Stimulated activated naive B cell treated with anti-CD40 and anti-IgM and Interleukin-4, amounts not matched to agents 10 μg/mL and 1 μg/mL and 100 μg/mL, for 72 hours (primary cell): ENCODE measurements at regions not wholly inside any gene's neighbourhood (a gene's known extent, or its start where the extent isn't known, plus 50 kb on each side); places are given as distances from the start of the nearest gene placed in this dataset.
"Not testable (repeated sequence)": the region's sequence is repeated elsewhere in the genome, so short reads cannot be mapped to it uniquely, and the experiment has no call there.

Experiments used
- ATAC-seq, 2 donors: fragments of 150-1000 bp; cut with Tn5 transposase; replicated peaks; 2 replicates each; pipeline ENCODE4 v1.10.0; 2021; ENCODE audit warnings: moderate library complexity in 1 of 2
- DNase-seq: peaks from one replicate; pipeline ENCODE4 v3.0.0; 2021
- H3K27ac Mint-ChIP-seq: one replicate; pipeline ENCODE4 v1.8.0; 2022; ENCODE audit warnings: mild to moderate bottlenecking, mixed read lengths
- H3K27me3 Mint-ChIP-seq, 2 donors: one replicate each; pipeline ENCODE4 v1.8.0; 2022; ENCODE audit warnings: mixed read lengths in 2 of 2
- H3K36me3 Mint-ChIP-seq, 2 donors: one replicate each; pipeline ENCODE4 v1.8.0; 2022; ENCODE audit warnings: mixed read lengths in 2 of 2, mild to moderate bottlenecking in 1 of 2
- H3K4me1 Mint-ChIP-seq, 2 donors: one replicate each; pipeline ENCODE4 v1.8.0; 2022; ENCODE audit warnings: mixed read lengths in 2 of 2, mild to moderate bottlenecking in 1 of 2
- H3K4me3 Mint-ChIP-seq, 2 donors: one replicate each; pipeline ENCODE4 v1.8.0; 2022; ENCODE audit warnings: mild to moderate bottlenecking in 2 of 2, mixed read lengths in 2 of 2, moderate library complexity in 1 of 2
- H3K9me3 Mint-ChIP-seq, 2 donors: one replicate each; pipeline ENCODE4 v1.8.0; 2022; ENCODE audit warnings: mixed read lengths in 2 of 2, mild to moderate bottlenecking in 1 of 2

DNA sequence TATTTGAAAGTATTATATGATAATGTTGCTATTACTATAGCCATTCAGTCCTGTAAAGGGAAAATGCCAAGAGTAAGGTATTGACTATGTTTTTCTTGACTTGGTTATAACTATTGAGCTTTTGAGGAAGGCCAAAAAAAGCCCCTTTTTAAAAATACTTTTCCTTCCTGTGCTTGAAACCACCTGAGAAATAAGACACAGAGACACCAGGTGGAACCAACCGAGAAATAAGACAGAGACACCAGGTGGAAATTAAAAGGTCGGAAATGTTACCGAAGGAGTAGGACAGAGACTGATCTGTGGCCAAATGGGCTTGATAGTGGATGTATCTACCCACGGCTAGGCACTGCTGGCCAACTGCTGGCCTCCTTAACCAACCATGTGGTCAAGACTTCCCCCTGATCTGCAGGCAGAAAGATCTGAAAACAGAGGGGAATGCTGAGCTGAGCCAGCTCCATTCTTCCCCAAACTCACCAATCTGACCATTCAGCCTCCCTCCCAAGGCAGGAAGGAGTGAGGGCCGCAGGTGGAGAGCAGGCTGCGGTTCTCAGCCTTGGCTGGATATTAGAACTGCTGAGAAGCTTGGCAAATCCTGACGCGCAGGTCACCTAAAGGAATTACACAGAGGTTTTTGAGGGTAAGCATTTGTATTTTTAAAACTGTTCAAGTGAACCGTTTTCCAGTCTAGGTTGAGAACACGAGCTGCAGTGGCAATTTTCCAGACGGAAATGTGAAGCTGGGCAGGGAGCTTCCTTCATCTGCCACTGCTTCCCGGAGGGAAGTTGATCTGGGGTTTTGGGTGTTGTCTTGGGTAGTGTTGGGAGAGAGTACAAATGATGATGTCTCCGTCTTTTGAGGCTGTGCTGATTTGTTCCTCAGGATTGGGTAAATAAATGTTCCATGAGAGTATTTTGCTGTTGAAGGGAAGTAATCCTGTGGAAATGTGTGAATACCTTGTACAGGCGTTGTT lies 121.7 kb upstream of the EXOC2 start:
- H3K36me3 Mint-ChIP-seq = peaks cover 0 to 2% of the 10 kb centered on the region in 2 donors
- DNase-seq (no peak), ATAC-seq (peak; percentile 38 to 41)
- H3K27me3 Mint-ChIP-seq = peaks cover 0 to 8% of the 10 kb centered on the region in 2 donors
- H3K4me3 Mint-ChIP-seq = peak overlapping the region; percentile 76 to 78
- H3K4me1 Mint-ChIP-seq = peaks cover 27 to 62% of the 10 kb centered on the region in 2 donors
- peak overlapping the region; percentile 72 for H3K27ac Mint-ChIP-seq
- peaks cover 0 to 3% of the 10 kb centered on the region in 2 donors for H3K9me3 Mint-ChIP-seq

- H3K4me3 Mint-ChIP-seq = no peak overlapping the region
- H3K4me1 Mint-ChIP-seq = peaks cover 22 to 44% of the 10 kb centered on the region in 2 donors
- no peaks in the 10 kb centered on the region for H3K27me3 Mint-ChIP-seq
- DNase-seq = no peak
- H3K36me3 Mint-ChIP-seq = no peaks in the 10 kb centered on the region
- ATAC-seq = no peak
- H3K9me3 Mint-ChIP-seq = no peaks in the 10 kb centered on the region
- no peak overlapping the region for H3K27ac Mint-ChIP-seq
Measured at GRCh38 chr6:811831-812230, 118.9 kb upstream of the EXOC2 start.

GRCh38 chr6:811191-811590 lies 118.3 kb upstream of the EXOC2 start:
- Mint-ChIP-seq H3K36me3 (no peaks in the 10 kb centered on the region), H3K27ac (no peak overlapping the region), H3K9me3 (no peaks in the 10 kb centered on the region), H3K27me3 (no peaks in the 10 kb centered on the region), H3K4me3 (no peak overlapping the region), H3K4me1 (peaks cover 21 to 44% of the 10 kb centered on the region in 2 donors)
- ATAC-seq (no peak), DNase-seq (no peak)

- peaks cover 5 to 13% of the 10 kb centered on the region in 2 donors for H3K27me3 Mint-ChIP-seq
- peaks cover 0 to 3% of the 10 kb centered on the region in 2 donors for H3K9me3 Mint-ChIP-seq
- peaks cover 11 to 53% of the 10 kb centered on the region in 2 donors for H3K4me1 Mint-ChIP-seq
- ATAC-seq (no peak), DNase-seq (no peak)
- no peak overlapping the region for H3K27ac Mint-ChIP-seq
- H3K4me3 Mint-ChIP-seq = no peak overlapping the region
- H3K36me3 Mint-ChIP-seq = peaks cover 0 to 1% of the 10 kb centered on the region in 2 donors
Measured at GRCh38 chr6:804771-805170, 111.8 kb upstream of the EXOC2 start.

DNA sequence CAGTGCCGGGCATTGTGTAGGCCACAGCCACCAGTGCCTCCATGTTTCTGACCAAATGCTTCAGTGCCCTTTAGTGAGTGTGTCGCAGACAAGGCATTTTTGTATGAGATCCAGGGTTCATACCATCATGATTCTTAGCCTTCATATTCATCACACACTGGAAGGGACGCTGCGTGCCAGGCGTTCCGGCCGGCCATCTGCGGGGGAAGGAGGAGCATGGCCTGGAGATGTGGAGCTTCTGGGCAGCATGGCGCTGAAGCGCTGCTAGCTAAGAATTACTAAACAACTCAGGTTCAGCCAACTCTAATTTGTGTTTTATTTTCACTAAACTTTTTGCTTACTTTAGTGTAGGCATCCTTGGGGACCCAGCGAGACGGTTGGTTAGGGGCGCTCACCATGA lies 111.4 kb upstream of the EXOC2 start:
- no peak overlapping the region for H3K4me3 Mint-ChIP-seq
- peaks cover 0 to 1% of the 10 kb centered on the region in 2 donors for H3K36me3 Mint-ChIP-seq
- H3K27me3 Mint-ChIP-seq = peaks cover 5 to 13% of the 10 kb centered on the region in 2 donors
- no peak overlapping the region for H3K27ac Mint-ChIP-seq
- H3K9me3 Mint-ChIP-seq = peaks cover 0 to 3% of the 10 kb centered on the region in 2 donors
- DNase-seq = no peak
- H3K4me1 Mint-ChIP-seq = peaks cover 11 to 53% of the 10 kb centered on the region in 2 donors
- no peak for ATAC-seq

DNA sequence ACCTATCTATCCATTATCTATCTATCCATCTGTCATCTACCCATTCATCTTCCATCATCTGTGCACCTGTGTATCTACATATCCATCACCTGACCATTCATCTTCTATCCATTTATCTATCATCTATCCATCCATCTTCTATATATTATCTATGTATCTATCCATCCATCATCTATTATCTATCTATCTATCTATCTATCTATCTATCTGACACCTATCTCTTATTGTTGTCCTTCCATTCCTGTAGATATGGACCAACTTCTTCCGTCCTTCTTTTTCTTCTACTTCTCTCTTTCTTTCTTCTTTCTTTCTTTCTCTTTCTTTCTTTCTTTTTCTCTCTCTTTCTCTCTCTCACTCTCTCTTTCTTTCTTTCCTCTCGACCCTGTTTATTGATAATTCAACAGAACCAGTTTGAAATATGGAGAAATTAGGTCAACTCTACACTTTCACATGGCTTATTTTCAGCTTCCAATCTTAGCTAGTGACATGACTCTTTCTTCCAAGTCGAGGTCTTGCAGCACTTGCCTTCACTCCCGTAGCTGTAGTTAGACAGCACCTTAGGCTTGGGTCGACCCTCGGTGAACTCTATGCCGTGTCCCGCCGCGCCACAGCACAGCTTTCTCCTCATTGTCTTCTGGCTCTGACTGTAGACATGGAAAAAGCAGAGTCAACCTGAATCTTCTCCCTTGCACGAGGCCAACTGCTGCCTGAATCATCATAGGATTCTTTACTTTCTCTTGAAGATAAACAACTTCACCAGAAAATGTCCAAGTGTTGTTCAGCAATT lies 110.4 kb upstream of the EXOC2 start:
- Mint-ChIP-seq H3K4me3 (no peak overlapping the region), H3K4me1 (peaks cover 11 to 53% of the 10 kb centered on the region in 2 donors), H3K27me3 (peaks cover 5 to 13% of the 10 kb centered on the region in 2 donors), H3K36me3 (peaks cover 0 to 1% of the 10 kb centered on the region in 2 donors), H3K27ac (no peak overlapping the region), H3K9me3 (peaks cover 0 to 3% of the 10 kb centered on the region in 2 donors)
- DNase-seq (no peak), ATAC-seq (no peak)

- Mint-ChIP-seq H3K9me3 (peaks cover 0 to 3% of the 10 kb centered on the region in 2 donors), H3K4me3 (no peak overlapping the region), H3K36me3 (peaks cover 0 to 1% of the 10 kb centered on the region in 2 donors), H3K27me3 (peaks cover 5 to 20% of the 10 kb centered on the region in 2 donors), H3K27ac (no peak overlapping the region), H3K4me1 (peaks cover 13 to 59% of the 10 kb centered on the region in 2 donors)
- ATAC-seq (no peak), DNase-seq (no peak)
Measured at GRCh38 chr6:802701-803100, 109.8 kb upstream of the EXOC2 start.

GRCh38 chr6:802223-802622 lies 109.3 kb upstream of the EXOC2 start:
- H3K9me3 Mint-ChIP-seq, H3K4me3 Mint-ChIP-seq, ATAC-seq, DNase-seq, H3K36me3 Mint-ChIP-seq, H3K27ac Mint-ChIP-seq: not testable (repeated sequence)
- H3K27me3 Mint-ChIP-seq = peaks cover 5 to 21% of the 10 kb centered on the region in 2 donors
- H3K4me1 Mint-ChIP-seq = peaks cover 13 to 58% of the 10 kb centered on the region in 2 donors

DNA sequence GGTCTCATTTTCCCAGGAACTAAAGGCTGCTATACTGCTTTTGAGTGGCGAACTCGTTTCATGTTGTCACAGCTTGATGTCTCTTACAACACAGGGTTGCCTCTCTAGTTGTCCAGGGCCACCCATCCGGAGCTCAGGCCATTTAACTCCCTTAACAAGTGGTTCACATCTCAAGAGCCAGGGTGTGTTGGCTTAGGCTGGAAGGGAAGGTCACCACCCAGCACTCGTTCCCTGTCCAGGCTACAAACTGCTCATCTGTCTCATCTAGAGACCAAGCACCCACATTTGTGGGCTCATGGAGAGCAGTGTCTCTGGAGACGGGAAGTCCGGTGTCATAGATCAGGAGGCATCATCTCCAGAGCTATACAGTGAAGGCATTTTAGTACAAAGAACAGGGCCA lies 106.8 kb upstream of the EXOC2 start:
- H3K9me3 Mint-ChIP-seq = peaks cover 0 to 3% of the 10 kb centered on the region in 2 donors
- no peak for ATAC-seq
- DNase-seq = no peak
- no peak overlapping the region for H3K27ac Mint-ChIP-seq
- no peak overlapping the region for H3K4me3 Mint-ChIP-seq
- H3K4me1 Mint-ChIP-seq = peaks cover 9 to 47% of the 10 kb centered on the region in 2 donors
- H3K36me3 Mint-ChIP-seq = peaks cover 0 to 1% of the 10 kb centered on the region in 2 donors
- peaks cover 15 to 32% of the 10 kb centered on the region in 2 donors for H3K27me3 Mint-ChIP-seq

DNA sequence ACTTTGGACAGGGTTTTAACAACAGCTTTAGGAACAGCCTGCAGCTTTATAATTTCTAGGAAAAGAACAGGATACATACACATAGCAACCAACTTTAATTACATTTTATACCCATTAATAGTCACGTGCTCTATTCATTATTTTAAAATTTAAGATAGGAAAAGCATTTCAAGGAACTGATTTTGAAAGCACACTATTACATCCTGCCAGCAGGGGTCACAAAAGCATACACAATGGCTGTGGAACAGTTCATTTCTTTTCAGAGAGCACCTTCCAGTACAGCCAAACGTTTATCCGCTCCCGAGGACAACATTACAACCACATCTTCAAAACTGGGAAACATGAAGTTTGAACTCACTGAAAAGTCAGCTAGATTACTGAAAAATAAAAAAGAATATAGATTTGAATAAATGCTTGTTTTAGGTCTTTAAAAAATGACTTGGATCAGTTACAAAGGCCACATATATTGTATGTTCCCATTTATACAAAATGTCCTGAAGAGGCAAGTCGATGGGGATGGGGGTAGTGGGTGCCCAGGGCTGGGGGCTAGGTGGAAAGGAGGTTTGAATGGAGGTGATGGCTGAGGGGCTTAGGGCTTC lies 104.6 kb upstream of the EXOC2 start:
- no peak for DNase-seq
- Mint-ChIP-seq H3K36me3 (no peaks in the 10 kb centered on the region), H3K4me3 (no peak overlapping the region), H3K27me3 (peaks cover 29 to 34% of the 10 kb centered on the region in 2 donors), H3K27ac (peak overlapping the region; percentile 32), H3K9me3 (no peaks in the 10 kb centered on the region), H3K4me1 (peaks cover 5 to 30% of the 10 kb centered on the region in 2 donors)
- ATAC-seq = peak; percentile 51 to 55

- no peaks in the 10 kb centered on the region for H3K36me3 Mint-ChIP-seq
- no peak overlapping the region for H3K27ac Mint-ChIP-seq
- peaks cover 0 to 3% of the 10 kb centered on the region in 2 donors for H3K9me3 Mint-ChIP-seq
- DNase-seq (no peak), ATAC-seq (no peak)
- H3K4me3 Mint-ChIP-seq = no peak overlapping the region
- peaks cover 37 to 39% of the 10 kb centered on the region in 2 donors for H3K27me3 Mint-ChIP-seq
- peaks cover 4 to 8% of the 10 kb centered on the region in 2 donors for H3K4me1 Mint-ChIP-seq
Measured at GRCh38 chr6:795046-795685, 102.2 kb upstream of the EXOC2 start.

DNA sequence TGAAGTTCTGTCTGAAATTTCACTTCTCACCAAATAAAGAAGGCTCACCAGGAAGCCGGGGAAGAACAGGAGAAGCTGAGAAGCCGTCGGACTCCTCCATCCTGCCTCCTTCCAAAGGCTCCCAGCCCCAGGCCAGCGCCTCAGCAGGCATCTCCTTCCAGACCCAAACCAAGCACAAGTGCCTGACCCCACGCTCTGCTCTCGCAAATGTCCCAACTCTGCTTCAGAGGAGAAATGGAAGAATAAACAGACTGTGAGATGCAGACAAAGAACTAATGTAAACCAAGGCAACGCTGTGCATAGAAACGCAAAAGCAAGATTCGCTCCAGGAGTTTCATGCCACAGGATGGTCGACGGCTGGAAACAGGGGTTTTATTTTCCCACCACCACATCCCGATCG lies 100.3 kb upstream of the EXOC2 start:
- Mint-ChIP-seq H3K4me1 (peaks cover 7 to 9% of the 10 kb centered on the region in 2 donors), H3K36me3 (no peaks in the 10 kb centered on the region), H3K4me3 (no peak overlapping the region), H3K27ac (no peak overlapping the region), H3K9me3 (peaks cover 0 to 3% of the 10 kb centered on the region in 2 donors), H3K27me3 (peaks cover 42 to 45% of the 10 kb centered on the region in 2 donors)
- ATAC-seq = no peak
- no peak for DNase-seq

- Mint-ChIP-seq H3K27me3 (peaks cover 40 to 51% of the 10 kb centered on the region in 2 donors), H3K27ac (no peak overlapping the region), H3K4me3 (no peak overlapping the region), H3K9me3 (peaks cover 0 to 3% of the 10 kb centered on the region in 2 donors), H3K4me1 (peaks cover 9 to 10% of the 10 kb centered on the region in 2 donors), H3K36me3 (no peaks in the 10 kb centered on the region)
- ATAC-seq (no peak), DNase-seq (no peak)
Measured at GRCh38 chr6:792662-793061, 99.7 kb upstream of the EXOC2 start.
